ENCODE measurements at regions not wholly inside any gene's neighbourhood (a gene's known extent, or its start where the extent isn't known, plus 50 kb on each side); places are given as distances from the start of the nearest gene placed in this dataset.
"Not testable (repeated sequence)": the region's sequence is repeated elsewhere in the genome, so short reads cannot be mapped to it uniquely, and the experiment has no call there.

DNA sequence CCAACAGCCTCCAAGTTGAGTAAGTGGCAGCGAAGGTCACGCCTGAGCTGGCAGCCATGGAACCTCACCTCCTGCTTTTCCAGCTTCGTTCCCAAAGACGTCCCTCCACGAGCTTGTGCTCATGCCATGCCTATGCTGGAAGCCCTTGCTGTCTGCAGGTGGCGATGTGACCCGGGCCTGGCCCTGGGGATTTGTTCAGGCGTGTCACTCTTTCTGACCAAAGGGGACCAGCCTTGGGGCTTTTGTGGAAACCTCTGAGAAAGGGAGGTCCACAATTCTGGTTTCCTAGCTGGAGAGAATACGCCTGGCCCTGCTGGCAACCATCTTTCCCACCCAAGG lies 183.4 kb downstream of the TRIM43 start:
- H3K27ac Mint-ChIP-seq (ENCODE audit: unreplicated experiment); H3K4me3 Mint-ChIP-seq (ENCODE audit: unreplicated experiment); H3K4me1 Mint-ChIP-seq (ENCODE audit: low read depth, unreplicated experiment); H3K27me3 Mint-ChIP-seq (ENCODE audit: unreplicated experiment); H3K9me3 Mint-ChIP-seq (ENCODE audit: unreplicated experiment); H3K36me3 Mint-ChIP-seq (ENCODE audit: unreplicated experiment); DNase-seq: not testable (repeated sequence)

Measured in glutamatergic neuron (in vitro differentiated cells).